ENCODE measurements at regions not wholly inside any gene's neighbourhood (a gene's known extent, or its start where the extent isn't known, plus 50 kb on each side); places are given as distances from the start of the nearest gene placed in this dataset.

- TF ChIP-seq CTCF (IDR thresholded peaks at IDR 0.05) (no peak), POLR2A (IDR thresholded peaks at IDR 0.05) (no peak), POLR2AphosphoS5 (IDR thresholded peaks at IDR 0.05) (no peak), EP300 (IDR thresholded peaks at IDR 0.05) (no peak)
These were observed 2194.8 kb downstream of the PCDH9 start for GRCh38 chr13:65035302-65035701.

Data from gastroesophageal sphincter (tissue), 3 donors.